NOMO-1 treated with dmso at 0.1 percent for 144 hours (cell line): ENCODE measurements at regions not wholly inside any gene's neighbourhood (a gene's known extent, or its start where the extent isn't known, plus 50 kb on each side); places are given as distances from the start of the nearest gene placed in this dataset.

Experiments
- DNase-seq: peaks from one replicate; lab custom pipeline; 2025; ENCODE audit not compliant: unreplicated experiment; lab: John Stamatoyannopoulos, UW

GRCh38 chr6:9494864-9495263 is 920.0 kb downstream of the TFAP2A start:
- no peak for DNase-seq

GRCh38 chr6:9492790-9493189 is 922.1 kb downstream of the TFAP2A start:
- DNase-seq, result no peak

- no peak for DNase-seq
Observed at GRCh38 chr6:9487128-9487527, 927.7 kb downstream of the TFAP2A start.

- no peak for DNase-seq
Observed at GRCh38 chr6:9485992-9486391, 928.9 kb downstream of the TFAP2A start.

- no peak for DNase-seq
Observed at GRCh38 chr6:9484686-9485085, 930.2 kb downstream of the TFAP2A start.

GRCh38 chr6:9484091-9484490 is 930.8 kb downstream of the TFAP2A start:
- no peak for DNase-seq

- DNase-seq, result no peak
Observed at GRCh38 chr6:9482030-9482738, 932.7 kb downstream of the TFAP2A start.

- DNase-seq, result no peak
Observed at GRCh38 chr6:9481292-9482029, 933.4 kb downstream of the TFAP2A start.

GRCh38 chr6:9468277-9468676 is 946.6 kb downstream of the TFAP2A start:
- DNase-seq, result no peak

GRCh38 chr6:9467741-9468140 is 947.1 kb downstream of the TFAP2A start:
- no peak for DNase-seq

GRCh38 chr6:9464583-9464982 is 950.3 kb downstream of the TFAP2A start:
- DNase-seq, result no peak

GRCh38 chr6:9463311-9463710 is 951.6 kb downstream of the TFAP2A start:
- no peak for DNase-seq

- no peak for DNase-seq
Observed at GRCh38 chr6:9461188-9461587, 953.7 kb downstream of the TFAP2A start.

- no peak for DNase-seq
Observed at GRCh38 chr6:9458424-9458823, 956.5 kb downstream of the TFAP2A start.

GRCh38 chr6:9455864-9456658 is 958.8 kb downstream of the TFAP2A start:
- no peak for DNase-seq

GRCh38 chr6:9439621-9440330 is 975.1 kb downstream of the TFAP2A start:
- no peak for DNase-seq

GRCh38 chr6:9437836-9438235 is 977.0 kb downstream of the TFAP2A start:
- no peak for DNase-seq

- DNase-seq, result no peak
Observed at GRCh38 chr6:9435281-9435680, 979.6 kb downstream of the TFAP2A start.

GRCh38 chr6:9431945-9432344 is 982.9 kb downstream of the TFAP2A start:
- no peak for DNase-seq

GRCh38 chr6:9428421-9429172 is 986.3 kb downstream of the TFAP2A start:
- no peak for DNase-seq
